ENCODE measurements at regions not wholly inside any gene's neighbourhood (a gene's known extent, or its start where the extent isn't known, plus 50 kb on each side); places are given as distances from the start of the nearest gene placed in this dataset.

DNA sequence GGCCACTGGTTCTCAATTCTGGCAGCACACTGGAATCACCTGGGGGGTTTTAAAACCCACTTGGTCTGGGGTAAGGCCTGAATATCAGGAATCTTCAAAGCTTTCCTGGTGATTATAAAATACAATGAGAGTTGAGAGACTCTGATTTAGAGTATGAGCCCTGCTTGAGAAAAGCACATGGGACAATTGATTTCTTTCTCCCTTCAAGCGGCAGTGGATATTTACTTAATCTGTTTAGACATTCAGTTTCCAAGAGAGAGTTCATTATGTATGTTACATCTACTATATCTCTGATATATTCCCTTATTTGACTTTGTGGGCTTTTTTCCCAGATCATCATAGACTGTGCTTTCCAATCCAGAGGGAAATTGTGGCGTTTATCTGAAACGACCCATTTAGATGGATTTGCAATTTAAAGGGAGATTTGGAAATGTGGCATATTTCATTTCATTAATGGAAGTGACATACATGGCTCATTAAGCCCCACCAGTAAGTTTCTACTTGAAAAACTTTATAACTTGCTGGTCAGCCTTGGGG lies 171.2 kb upstream of the PFN2 start:
- TF ChIP-seq, protein P1, sequence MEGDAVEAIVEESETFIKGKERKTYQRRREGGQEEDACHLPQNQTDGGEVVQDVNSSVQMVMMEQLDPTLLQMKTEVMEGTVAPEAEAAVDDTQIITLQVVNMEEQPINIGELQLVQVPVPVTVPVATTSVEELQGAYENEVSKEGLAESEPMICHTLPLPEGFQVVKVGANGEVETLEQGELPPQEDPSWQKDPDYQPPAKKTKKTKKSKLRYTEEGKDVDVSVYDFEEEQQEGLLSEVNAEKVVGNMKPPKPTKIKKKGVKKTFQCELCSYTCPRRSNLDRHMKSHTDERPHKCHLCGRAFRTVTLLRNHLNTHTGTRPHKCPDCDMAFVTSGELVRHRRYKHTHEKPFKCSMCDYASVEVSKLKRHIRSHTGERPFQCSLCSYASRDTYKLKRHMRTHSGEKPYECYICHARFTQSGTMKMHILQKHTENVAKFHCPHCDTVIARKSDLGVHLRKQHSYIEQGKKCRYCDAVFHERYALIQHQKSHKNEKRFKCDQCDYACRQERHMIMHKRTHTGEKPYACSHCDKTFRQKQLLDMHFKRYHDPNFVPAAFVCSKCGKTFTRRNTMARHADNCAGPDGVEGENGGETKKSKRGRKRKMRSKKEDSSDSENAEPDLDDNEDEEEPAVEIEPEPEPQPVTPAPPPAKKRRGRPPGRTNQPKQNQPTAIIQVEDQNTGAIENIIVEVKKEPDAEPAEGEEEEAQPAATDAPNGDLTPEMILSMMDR (IDR thresholded peaks at IDR 0.05; ENCODE audit: control insufficient read depth, extremely low read depth, insufficient read depth) = no peak
- DNase-seq (ENCODE audit: low read depth) = no peak
- no peak overlapping the region for H3K4me3 ChIP-seq (ENCODE audit: low read depth, low read length)

DNA sequence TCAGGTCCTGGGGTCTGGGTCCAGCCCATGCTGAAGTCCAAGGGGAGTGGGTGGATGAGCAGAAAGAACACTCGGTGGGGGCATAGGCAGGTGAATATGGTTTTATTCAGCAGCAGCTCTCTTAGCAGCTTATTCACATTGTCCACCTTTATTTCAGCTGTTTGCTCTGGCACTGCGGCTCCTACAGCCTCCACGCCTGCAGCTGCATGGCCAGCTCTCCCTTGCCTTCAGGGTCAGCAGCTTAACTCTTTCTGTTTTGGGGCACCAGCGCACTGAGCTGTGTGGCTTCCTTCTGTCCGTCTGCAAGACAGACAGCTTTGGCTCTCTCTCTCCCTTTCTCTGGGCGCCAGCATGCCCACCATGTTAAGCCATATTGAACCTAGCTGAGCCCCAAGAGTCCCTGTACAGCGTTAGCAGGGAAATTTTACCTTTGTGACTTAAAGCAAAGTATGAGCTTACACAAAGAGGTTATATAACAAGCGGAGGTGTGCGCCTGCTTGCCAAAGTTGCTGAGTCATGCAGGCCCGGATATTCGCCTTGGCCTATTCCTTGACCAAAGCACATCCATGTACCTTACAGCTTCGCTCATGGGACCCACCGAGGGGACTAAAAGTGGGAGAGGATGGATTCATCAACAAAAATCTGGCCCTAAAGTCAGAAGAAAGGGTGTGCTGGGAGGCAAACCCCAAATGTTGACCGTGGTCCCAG lies 170.1 kb upstream of the PFN2 start:
- DNase-seq (ENCODE audit: low read depth) = no peak
- TF ChIP-seq, protein P1 (IDR thresholded peaks at IDR 0.05; ENCODE audit: control insufficient read depth, extremely low read depth, insufficient read depth) = no peak
- no peak overlapping the region for H3K4me3 ChIP-seq (ENCODE audit: low read depth, low read length)

DNA sequence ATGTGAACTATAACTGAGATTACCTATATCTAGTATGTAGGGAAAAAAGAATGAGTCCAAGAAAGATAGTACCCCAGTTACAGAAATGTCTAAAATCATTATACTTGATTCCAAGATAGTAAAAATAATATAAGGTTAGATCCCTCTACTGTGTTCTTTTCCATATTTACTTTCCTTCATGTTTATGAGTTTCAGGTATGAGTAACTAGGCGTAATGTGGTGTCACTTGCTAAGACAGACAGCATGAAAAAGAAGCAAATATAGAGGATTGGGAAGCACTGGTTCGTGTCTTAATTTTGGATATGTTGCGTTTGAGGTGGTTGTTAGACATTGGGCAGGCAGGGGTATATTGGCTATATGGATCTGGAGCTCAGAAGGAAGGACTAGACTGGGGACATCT lies 168.1 kb upstream of the PFN2 start:
- H3K4me3 ChIP-seq (ENCODE audit: low read depth, low read length) = no peak overlapping the region
- DNase-seq (ENCODE audit: low read depth) = peak; percentile 23
- TF ChIP-seq, protein P1 (IDR thresholded peaks at IDR 0.05; ENCODE audit: control insufficient read depth, extremely low read depth, insufficient read depth) = no peak

DNA sequence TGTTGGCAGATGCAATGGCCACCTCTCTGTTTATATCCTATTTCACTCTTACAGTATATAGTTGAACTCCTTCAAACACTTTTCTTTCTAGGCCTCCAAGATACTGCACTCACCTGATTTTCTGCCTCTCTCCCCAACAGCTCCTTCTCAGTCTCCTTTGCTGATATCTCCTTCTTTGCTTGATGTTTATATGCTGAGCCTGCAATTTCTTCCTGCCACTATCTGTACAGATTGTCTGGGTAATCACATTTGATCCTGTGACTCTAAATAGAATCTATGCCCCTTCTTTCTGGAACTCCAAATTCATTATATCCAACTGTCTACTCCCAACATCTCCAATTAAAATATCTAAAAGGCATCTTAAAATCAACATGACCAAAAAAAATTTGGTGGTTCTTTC lies 165.5 kb upstream of the PFN2 start:
- no peak for DNase-seq (ENCODE audit: low read depth)
- no peak overlapping the region for H3K4me3 ChIP-seq (ENCODE audit: low read depth, low read length)
- TF ChIP-seq, protein P1 (IDR thresholded peaks at IDR 0.05; ENCODE audit: control insufficient read depth, extremely low read depth, insufficient read depth) = no peak

DNA sequence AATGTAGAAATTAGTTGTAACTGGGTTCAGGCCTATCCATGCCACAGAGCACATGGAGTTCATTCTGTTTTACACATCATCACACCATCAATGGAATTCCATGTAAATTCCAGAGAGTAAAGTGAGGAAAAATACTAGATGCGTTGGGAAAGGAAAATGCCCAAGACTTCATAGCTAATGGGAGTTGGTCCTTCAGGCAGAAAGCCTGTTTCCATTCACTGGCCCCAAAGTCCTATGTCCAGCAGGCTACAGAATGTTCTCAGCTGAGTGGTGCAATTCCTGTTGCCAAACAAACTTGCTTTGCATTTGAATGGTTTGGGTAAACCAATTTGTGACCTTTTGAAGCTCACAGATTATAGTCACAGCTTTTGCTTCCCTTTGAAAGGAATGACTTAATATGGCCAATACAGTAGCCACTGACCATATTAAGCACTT lies 164.6 kb upstream of the PFN2 start:
- DNase-seq (ENCODE audit: low read depth) = no peak
- no peak overlapping the region for H3K4me3 ChIP-seq (ENCODE audit: low read depth, low read length)
- TF ChIP-seq, protein P1 (IDR thresholded peaks at IDR 0.05; ENCODE audit: control insufficient read depth, extremely low read depth, insufficient read depth) = no peak

DNA sequence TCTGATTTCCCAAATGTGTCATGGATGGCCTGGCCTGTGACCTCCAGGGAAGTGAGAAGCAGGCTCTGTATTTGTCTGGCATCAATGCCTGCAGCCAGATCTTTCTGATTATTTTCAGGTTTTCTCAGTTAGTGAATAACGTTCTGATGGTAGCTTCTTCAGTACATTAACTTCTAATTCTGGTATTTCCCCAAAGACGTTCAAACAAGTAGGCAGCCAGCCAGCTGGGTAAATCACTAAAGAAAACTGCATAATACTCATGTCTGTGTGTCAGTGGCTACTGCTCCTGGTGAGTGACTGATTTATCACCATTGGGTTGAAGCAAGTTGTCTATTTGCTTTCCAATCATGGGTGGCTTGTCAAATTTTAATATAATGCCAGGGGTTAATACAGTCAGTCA lies 162.6 kb upstream of the PFN2 start:
- no peak overlapping the region for H3K4me3 ChIP-seq (ENCODE audit: low read depth, low read length)

More for the DNA sequence above, 162.6 kb upstream of the PFN2 start:
- no peak for DNase-seq (ENCODE audit: low read depth)
- TF ChIP-seq, protein P1 (IDR thresholded peaks at IDR 0.05; ENCODE audit: control insufficient read depth, extremely low read depth, insufficient read depth) = no peak

Measured in LNCaP clone FGC (cell line).